H9 (cell line): ENCODE measurements at regions not wholly inside any gene's neighbourhood (a gene's known extent, or its start where the extent isn't known, plus 50 kb on each side); places are given as distances from the start of the nearest gene placed in this dataset.

Source experiments
- DNase-seq: peaks from one replicate; pipeline ENCODE4 v3.0.0-alpha.2; 2017
- H2AFZ ChIP-seq: one replicate; pipeline ENCODE4 v1.6.1; 2013; ENCODE audit warnings: mild to moderate bottlenecking, low read length, control low read depth, moderate library complexity
- H2AK5ac ChIP-seq: 2 replicates; pipeline ENCODE4 v1.6.1; 2013; ENCODE audit warnings: low read length, control low read depth, mixed read lengths; ENCODE audit not compliant: insufficient read length
- H2BK120ac ChIP-seq: one replicate; pipeline ENCODE4 v1.6.1; 2013; ENCODE audit warnings: low read depth, mild to moderate bottlenecking, low read length, control low read depth, inconsistent platforms; ENCODE audit not compliant: poor library complexity, severe bottlenecking
- H2BK12ac ChIP-seq: 2 replicates; pipeline ENCODE4 v1.6.1; 2013; ENCODE audit warnings: low read length, control low read depth, mixed read lengths, low read depth; ENCODE audit not compliant: insufficient read length
- H2BK15ac ChIP-seq: 2 replicates; pipeline ENCODE4 v1.6.1; 2013; ENCODE audit warnings: low read depth, low read length, control low read depth
- H2BK20ac ChIP-seq: one replicate; pipeline ENCODE4 v1.6.1; 2013; ENCODE audit warnings: low read depth, mild to moderate bottlenecking, low read length, control low read depth, inconsistent platforms; ENCODE audit not compliant: poor library complexity, severe bottlenecking
- H2BK5ac ChIP-seq: 2 replicates; pipeline ENCODE4 v1.6.1; 2013; ENCODE audit warnings: low read length, control low read depth, mixed read lengths; ENCODE audit not compliant: insufficient read length
- H3K14ac ChIP-seq: 2 replicates; pipeline ENCODE4 v1.6.1; 2013; ENCODE audit warnings: low read length, control low read depth; ENCODE audit not compliant: insufficient read depth
- H3K18ac ChIP-seq: 2 replicates; pipeline ENCODE4 v1.6.1; 2013; ENCODE audit warnings: low read depth, mild to moderate bottlenecking, mixed read lengths, low read length, control low read depth; ENCODE audit not compliant: insufficient read length
- H3K23ac ChIP-seq: 2 replicates; pipeline ENCODE4 v1.6.1; 2013; ENCODE audit warnings: low read length, control low read depth, mixed read lengths, low read depth; ENCODE audit not compliant: insufficient read length
- H3K23me2 ChIP-seq: 2 replicates; pipeline ENCODE4 v1.6.1; 2013; ENCODE audit warnings: low read depth, mild to moderate bottlenecking, mixed read lengths, low read length, control low read depth; ENCODE audit not compliant: insufficient read length, poor library complexity, severe bottlenecking
- H3K27ac ChIP-seq: 2 replicates; pipeline ENCODE4 v1.5.1; 2013; ENCODE audit warnings: low read length, control low read depth, mixed read lengths, low read depth; ENCODE audit not compliant: insufficient read length
- H3K27me3 ChIP-seq: 2 replicates; pipeline ENCODE4 v1.6.1; 2013; ENCODE audit warnings: low read length, control low read depth, inconsistent platforms; ENCODE audit not compliant: insufficient read depth
- H3K4ac ChIP-seq: 2 replicates; pipeline ENCODE4 v1.6.1; 2013; ENCODE audit warnings: low read depth, mild to moderate bottlenecking, control low read depth, inconsistent platforms, low read length, moderate library complexity
- H3K4me1 ChIP-seq: 2 replicates; pipeline ENCODE4 v1.6.1; 2013; ENCODE audit warnings: low read length, control low read depth, inconsistent platforms; ENCODE audit not compliant: insufficient read depth
- H3K4me2 ChIP-seq: 2 replicates; pipeline ENCODE4 v1.6.1; 2013; ENCODE audit warnings: low read length, control low read depth, mixed read lengths; ENCODE audit not compliant: insufficient read length, insufficient read depth
- H3K56ac ChIP-seq: 2 replicates; pipeline ENCODE4 v1.6.1; 2013; ENCODE audit warnings: low read depth, mild to moderate bottlenecking, mixed read lengths, low read length, control low read depth; ENCODE audit not compliant: insufficient read length
- H3K79me1 ChIP-seq: 2 replicates; pipeline ENCODE4 v1.6.1; 2013; ENCODE audit warnings: low read depth, mild to moderate bottlenecking, moderate library complexity, low read length, control low read depth, inconsistent platforms; ENCODE audit not compliant: insufficient read depth, poor library complexity, severe bottlenecking
- H3K79me2 ChIP-seq: 2 replicates; pipeline ENCODE4 v1.6.1; 2013; ENCODE audit warnings: low read length, control low read depth, inconsistent platforms; ENCODE audit not compliant: insufficient read depth
- H3K9ac ChIP-seq: 2 replicates; pipeline ENCODE4 v1.6.1; 2013; ENCODE audit warnings: low read length, control low read depth, mixed read lengths; ENCODE audit not compliant: insufficient read length; ENCODE audit errors: extremely low read depth
- H3K9me3 ChIP-seq: one replicate; pipeline ENCODE4 v1.6.1; 2013; ENCODE audit warnings: low read depth, low read length, inconsistent platforms; ENCODE audit not compliant: control insufficient read depth
- H3T11ph ChIP-seq: one replicate; pipeline ENCODE4 v1.6.1; 2013; ENCODE audit warnings: mild to moderate bottlenecking, low read length, control low read depth, inconsistent platforms
- H4K20me1 ChIP-seq: one replicate; pipeline ENCODE4 v1.6.1; 2013; ENCODE audit not compliant: control insufficient read depth, insufficient read length, insufficient read depth
- H4K5ac ChIP-seq: 2 replicates; pipeline ENCODE4 v1.6.1; 2013; ENCODE audit warnings: low read depth, mild to moderate bottlenecking, mixed read lengths, low read length, control low read depth; ENCODE audit not compliant: insufficient read length
- H4K8ac ChIP-seq: replicated peaks from 2 replicates; pipeline ENCODE4 v1.6.1; 2013; ENCODE audit warnings: low read length, control low read depth, mixed read lengths, low read depth; ENCODE audit not compliant: insufficient read length
- H4K91ac ChIP-seq: 2 replicates; pipeline ENCODE4 v1.6.1; 2013; ENCODE audit warnings: low read depth, mild to moderate bottlenecking, moderate library complexity, mixed read lengths, low read length, control low read depth; ENCODE audit not compliant: insufficient read length
- H3K27ac Mint-ChIP-seq, 3 experiments: 2 replicates in 2 of 3; 3 replicates in 1 of 3; pipeline ENCODE4 v1.8.0; 2020 to 2021; ENCODE audit warnings: mixed read lengths in 3 of 3, mild to moderate bottlenecking in 1 of 3, moderate library complexity in 1 of 3
- H3K27me3 Mint-ChIP-seq: 2 replicates; pipeline ENCODE4 v1.8.0; 2021; ENCODE audit warnings: low read depth, mild to moderate bottlenecking, moderate library complexity, mixed read lengths
- H3K36me3 Mint-ChIP-seq, 3 experiments: 2 replicates in 2 of 3; 3 replicates in 1 of 3; pipeline ENCODE4 v1.8.0; 2020 to 2021; ENCODE audit warnings: low read depth in 3 of 3, mixed read lengths in 3 of 3; ENCODE audit not compliant: insufficient read depth in 1 of 3
- H3K4me1 Mint-ChIP-seq, 2 experiments: 2 replicates each; pipeline ENCODE4 v1.8.0; 2020; ENCODE audit warnings: mixed read lengths in 2 of 2
- H3K4me3 Mint-ChIP-seq, 2 experiments: 2 replicates in 1 of 2; 3 replicates in 1 of 2; pipeline ENCODE4 v1.8.0; 2020 to 2021; ENCODE audit warnings: mild to moderate bottlenecking in 2 of 2, mixed read lengths in 2 of 2, moderate library complexity in 1 of 2
- H3K9me3 Mint-ChIP-seq, 2 experiments: 2 replicates in 1 of 2; 3 replicates in 1 of 2; pipeline ENCODE4 v1.8.0; 2020; ENCODE audit warnings: mild to moderate bottlenecking in 2 of 2, mixed read lengths in 2 of 2, moderate library complexity in 1 of 2
- CTCF ChIP-seq: fragments of 200-600 bp; sonication (generic); conservative IDR thresholded peaks from 3 replicates; pipeline ENCODE4 v1.8.0; 2021; ENCODE audit warnings: antibody characterized with exemption, mild to moderate bottlenecking
- WGBS: extraction: QIAGEN DNeasy Blood & Tissue Kit; methylation state at CpG from one replicate; pipeline ENCODE4 v1.1.7; 2013; ENCODE audit warnings: missing lambda C conversion rate, low lambda C conversion rate, mixed read lengths; ENCODE audit not compliant: insufficient read length; ENCODE audit errors: extremely low coverage; 5-methylcytosine and 5-hydroxymethylcytosine counted together

DNA sequence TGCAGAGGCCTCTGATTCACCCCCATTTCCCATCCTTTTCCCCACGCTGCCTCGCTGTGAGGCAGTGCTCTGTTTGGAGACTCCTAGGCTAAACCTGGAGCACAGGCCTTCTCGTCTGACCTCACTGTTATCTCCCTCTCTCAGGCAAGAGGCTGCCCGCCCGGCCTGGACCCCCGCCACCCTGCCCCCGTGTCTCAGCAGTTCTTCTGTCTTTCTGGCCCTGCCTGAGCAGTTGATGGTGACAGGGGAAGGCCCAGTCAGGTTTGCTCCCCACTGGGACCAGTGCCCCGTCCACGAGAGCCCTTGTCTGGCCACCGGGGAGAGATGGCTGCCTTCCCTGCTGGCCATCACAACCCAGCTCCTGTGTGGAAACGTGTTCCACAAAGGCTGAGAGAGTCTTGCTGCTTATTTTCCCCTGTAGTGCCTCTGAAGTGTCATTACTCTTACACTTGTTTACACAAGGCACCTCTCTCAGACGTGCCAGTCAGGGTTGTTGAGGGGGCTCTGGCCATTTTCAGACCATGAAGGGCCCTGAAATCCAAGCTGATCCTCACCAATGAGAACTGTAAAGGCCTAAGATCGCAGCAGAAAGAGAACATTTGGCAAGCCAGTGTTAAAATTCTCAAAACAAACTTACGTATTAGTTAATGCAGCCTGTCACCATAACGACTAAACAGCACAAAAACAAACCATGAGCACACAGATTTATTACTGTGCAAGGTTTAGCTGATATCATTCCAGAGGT, 210.9 kb downstream of the NDUFA10 start:
- Histone ChIP-seq H3T11ph (no peak overlapping the region), H4K20me1 (no peaks in the 10 kb centered on the region), H2BK120ac (no peak overlapping the region), H2BK20ac (no peak overlapping the region), H3K27ac (no peak overlapping the region), H2AK5ac (no peak overlapping the region), H3K27me3 (no peaks in the 10 kb centered on the region), H4K8ac (no peak overlapping the region), H3K4ac (no peak overlapping the region), H3K4me1 (no peaks in the 10 kb centered on the region), H3K56ac (no peak overlapping the region), H3K9ac (no peak overlapping the region), H3K9me3 (no peaks in the 10 kb centered on the region), H4K5ac (no peak overlapping the region), H3K14ac (no peak overlapping the region), H3K18ac (no peak overlapping the region), H2BK15ac (no peak overlapping the region), H3K23ac (no peak overlapping the region), H3K23me2 (no peaks in the 10 kb centered on the region), H3K79me2 (no peaks in the 10 kb centered on the region), H3K79me1 (no peaks in the 10 kb centered on the region), H2BK5ac (no peak overlapping the region), H2BK12ac (no peak overlapping the region), H2AFZ (no peak overlapping the region), H4K91ac (no peak overlapping the region), H3K4me2 (no peak overlapping the region)
- Mint-ChIP-seq H3K4me1 (peaks cover 0 to 8% of the 10 kb centered on the region in 2 experiments; a peak in 2 of 4 replicates), H3K9me3 (no peaks in the 10 kb centered on the region; a peak in 3 of 5 replicates), H3K4me3 (peak overlapping the region in 1 of 2 experiments; percentile 39; a peak in 1 of 5 replicates), H3K27ac (peak overlapping the region in 2 of 3 experiments; percentile 3 to 90; a peak in 3 of 7 replicates), H3K27me3 (peaks cover 6% of the 10 kb centered on the region), H3K36me3 (no peaks in the 10 kb centered on the region)
- no peak for TF ChIP-seq CTCF
- no CpG with 5 or more reads among the region's 15 CpGs for WGBS
- DNase-seq: no peak
